Ascending aorta (tissue), 2 donors: ENCODE measurements at regions not wholly inside any gene's neighbourhood (a gene's known extent, or its start where the extent isn't known, plus 50 kb on each side); places are given as distances from the start of the nearest gene placed in this dataset.

Source experiments
- DNase-seq, 2 donors: peaks; one replicate each; pipeline ENCODE4 v3.0.0-alpha.2; 2019; ENCODE audit warnings: low spot score in 2 of 2
- H3K27ac ChIP-seq, 2 donors: fragments of 200-600 bp; sonication (generic); one replicate each; pipeline ENCODE4 v1.5.1; 2016 to 2017; ENCODE audit warnings: mild to moderate bottlenecking in 1 of 2
- H3K27me3 ChIP-seq: fragments of 200-600 bp; sonication (generic); one replicate; pipeline ENCODE4 v1.5.1; 2017
- H3K36me3 ChIP-seq, 2 donors: fragments of 200-600 bp; sonication (generic); one replicate each; pipeline ENCODE4 v1.5.1; 2016
- H3K4me1 ChIP-seq, 2 donors: fragments of 200-600 bp; sonication (generic); one replicate each; pipeline ENCODE4 v1.5.1; 2016 to 2017; ENCODE audit warnings: mild to moderate bottlenecking in 1 of 2
- H3K4me3 ChIP-seq, 2 donors: fragments of 200-600 bp; sonication (generic); one replicate each; pipeline ENCODE4 v1.5.1; 2016 to 2017; ENCODE audit warnings: mild to moderate bottlenecking in 1 of 2
- H3K9me3 ChIP-seq, 2 donors: fragments of 200-600 bp; sonication (generic); one replicate each; pipeline ENCODE4 v1.5.1; 2016
- intact Hi-C: fragments of 100-400 bp; cut with DNase I; formaldehyde crosslinking; loops from one replicate; pipeline ENCODE4 v1.15.1; 2023
- TF ChIP-seq, protein P1 (sequence below), 3 experiments: fragments of 200-600 bp in 2 of 3; fragments of 450-650 bp in 1 of 3; sonication (generic) in 2 of 3; IDR thresholded peaks; one replicate each; pipeline ENCODE4 v1.5.1; 2016 to 2019; ENCODE audit warnings: antibody characterized with exemption in 3 of 3, mild to moderate bottlenecking in 1 of 3, moderate library complexity in 1 of 3

DNA sequence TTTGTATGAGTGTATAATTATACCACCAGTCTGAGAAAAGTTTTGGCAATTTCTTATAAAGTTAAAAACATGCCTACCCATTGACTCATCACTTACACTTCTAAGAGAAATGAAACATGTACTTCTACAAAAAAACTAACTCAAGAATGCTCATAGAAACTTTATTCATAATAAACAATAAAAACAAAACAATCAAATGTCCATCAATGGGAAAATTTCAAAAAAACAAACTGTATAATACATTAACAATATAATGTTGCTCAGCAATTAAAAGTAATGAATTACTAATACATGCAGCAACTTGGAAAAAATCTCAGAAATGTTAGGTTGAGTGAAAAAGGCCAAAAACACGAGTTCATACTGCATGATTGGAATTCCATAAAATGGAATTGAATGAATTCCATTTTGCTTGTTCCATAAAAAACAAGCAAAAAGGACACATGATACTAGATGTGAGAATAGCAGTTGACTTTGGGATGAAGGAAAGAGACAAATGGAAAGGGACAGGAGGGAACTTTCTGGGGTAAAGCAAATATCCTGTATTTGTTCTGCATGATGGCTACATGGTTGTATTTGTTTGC lies 726.6 kb downstream of the RFPL4B start:
- TF ChIP-seq, protein P1, sequence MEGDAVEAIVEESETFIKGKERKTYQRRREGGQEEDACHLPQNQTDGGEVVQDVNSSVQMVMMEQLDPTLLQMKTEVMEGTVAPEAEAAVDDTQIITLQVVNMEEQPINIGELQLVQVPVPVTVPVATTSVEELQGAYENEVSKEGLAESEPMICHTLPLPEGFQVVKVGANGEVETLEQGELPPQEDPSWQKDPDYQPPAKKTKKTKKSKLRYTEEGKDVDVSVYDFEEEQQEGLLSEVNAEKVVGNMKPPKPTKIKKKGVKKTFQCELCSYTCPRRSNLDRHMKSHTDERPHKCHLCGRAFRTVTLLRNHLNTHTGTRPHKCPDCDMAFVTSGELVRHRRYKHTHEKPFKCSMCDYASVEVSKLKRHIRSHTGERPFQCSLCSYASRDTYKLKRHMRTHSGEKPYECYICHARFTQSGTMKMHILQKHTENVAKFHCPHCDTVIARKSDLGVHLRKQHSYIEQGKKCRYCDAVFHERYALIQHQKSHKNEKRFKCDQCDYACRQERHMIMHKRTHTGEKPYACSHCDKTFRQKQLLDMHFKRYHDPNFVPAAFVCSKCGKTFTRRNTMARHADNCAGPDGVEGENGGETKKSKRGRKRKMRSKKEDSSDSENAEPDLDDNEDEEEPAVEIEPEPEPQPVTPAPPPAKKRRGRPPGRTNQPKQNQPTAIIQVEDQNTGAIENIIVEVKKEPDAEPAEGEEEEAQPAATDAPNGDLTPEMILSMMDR (IDR thresholded peaks at IDR 0.05): no peak
- no peak for DNase-seq
- no peaks in the 10 kb centered on the region for H3K9me3 ChIP-seq
- H3K36me3 ChIP-seq: no peaks in the 10 kb centered on the region
- no peaks in the 10 kb centered on the region for H3K4me1 ChIP-seq
- H3K27ac ChIP-seq: no peak overlapping the region
- H3K27me3 ChIP-seq: no peaks in the 10 kb centered on the region
- no peak overlapping the region for H3K4me3 ChIP-seq
- intact Hi-C loops: no loop called here

DNA sequence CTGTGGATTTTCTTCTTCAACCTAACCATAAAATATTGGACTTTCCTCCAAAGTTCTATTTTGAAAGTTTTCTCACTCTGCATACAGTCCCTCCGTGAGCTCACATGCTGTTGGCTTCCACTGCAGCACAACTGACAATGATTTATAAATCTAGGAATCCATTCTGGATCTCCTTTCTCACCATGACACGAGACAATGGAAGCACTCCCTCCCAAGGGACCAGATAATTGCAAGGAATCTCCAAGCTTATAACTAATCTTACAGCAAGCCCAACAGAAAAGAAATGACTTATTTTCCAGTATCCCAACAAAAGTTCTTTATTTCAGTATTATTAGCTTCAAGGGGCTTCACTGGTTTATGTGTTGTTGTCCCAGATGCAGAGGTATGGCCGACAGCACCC lies 729.0 kb downstream of the RFPL4B start:
- H3K4me1 ChIP-seq: no peaks in the 10 kb centered on the region
- TF ChIP-seq, protein P1 (IDR thresholded peaks at IDR 0.05): no peak
- H3K4me3 ChIP-seq: no peak overlapping the region
- no peaks in the 10 kb centered on the region for H3K9me3 ChIP-seq
- intact Hi-C loops: no loop called here
- H3K27me3 ChIP-seq: no peaks in the 10 kb centered on the region
- no peak for DNase-seq
- H3K36me3 ChIP-seq: no peaks in the 10 kb centered on the region
- no peak overlapping the region for H3K27ac ChIP-seq

DNA sequence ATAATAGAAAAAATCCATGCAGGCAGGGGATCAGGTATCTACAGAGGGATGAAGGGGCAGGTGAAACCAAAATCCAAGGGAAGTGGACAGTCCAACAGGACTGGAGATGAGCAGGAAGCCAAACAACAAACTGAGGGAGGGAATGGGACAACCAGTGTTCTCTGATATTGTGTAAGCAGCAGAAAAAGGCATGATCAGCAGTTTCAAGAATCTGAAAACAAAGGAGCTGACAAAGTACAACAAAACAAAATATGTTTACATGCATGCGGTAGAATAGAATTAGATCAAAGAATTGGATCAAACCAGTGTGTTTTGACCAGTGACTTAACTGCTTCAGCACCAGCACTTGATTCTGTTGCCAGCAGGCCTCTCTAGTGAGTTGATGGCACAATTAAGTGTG lies 729.7 kb downstream of the RFPL4B start:
- Histone ChIP-seq H3K4me1 (no peaks in the 10 kb centered on the region), H3K4me3 (no peak overlapping the region), H3K27me3 (no peaks in the 10 kb centered on the region), H3K9me3 (no peaks in the 10 kb centered on the region), H3K27ac (no peak overlapping the region), H3K36me3 (no peaks in the 10 kb centered on the region)
- TF ChIP-seq, protein P1 (IDR thresholded peaks at IDR 0.05): no peak
- intact Hi-C loops: no loop called here
- no peak for DNase-seq

DNA sequence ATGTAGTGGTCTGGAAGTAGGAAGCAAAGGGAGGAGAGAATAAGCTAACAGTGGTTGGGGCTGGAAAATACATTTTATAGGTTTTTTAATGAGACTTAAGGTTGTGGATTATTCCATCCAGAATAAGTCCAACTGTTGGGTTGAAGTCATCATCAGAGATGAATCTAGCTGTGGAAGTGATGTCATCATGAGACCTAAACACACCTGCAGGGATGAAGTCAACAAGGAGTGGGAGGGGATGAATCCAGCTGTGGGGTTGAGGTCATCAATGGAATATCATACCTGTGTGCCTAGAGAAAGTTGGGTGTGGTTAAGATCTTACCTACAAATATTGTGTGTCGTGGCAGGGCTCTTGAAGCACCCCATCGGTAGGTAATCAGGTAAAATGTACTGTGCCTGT lies 730.7 kb downstream of the RFPL4B start:
- Histone ChIP-seq H3K27ac (no peak overlapping the region), H3K4me3 (no peak overlapping the region), H3K4me1 (no peaks in the 10 kb centered on the region), H3K36me3 (no peaks in the 10 kb centered on the region), H3K9me3 (no peaks in the 10 kb centered on the region), H3K27me3 (no peaks in the 10 kb centered on the region)
- intact Hi-C loops: no loop called here
- no peak for DNase-seq
- TF ChIP-seq, protein P1 (IDR thresholded peaks at IDR 0.05): no peak

DNA sequence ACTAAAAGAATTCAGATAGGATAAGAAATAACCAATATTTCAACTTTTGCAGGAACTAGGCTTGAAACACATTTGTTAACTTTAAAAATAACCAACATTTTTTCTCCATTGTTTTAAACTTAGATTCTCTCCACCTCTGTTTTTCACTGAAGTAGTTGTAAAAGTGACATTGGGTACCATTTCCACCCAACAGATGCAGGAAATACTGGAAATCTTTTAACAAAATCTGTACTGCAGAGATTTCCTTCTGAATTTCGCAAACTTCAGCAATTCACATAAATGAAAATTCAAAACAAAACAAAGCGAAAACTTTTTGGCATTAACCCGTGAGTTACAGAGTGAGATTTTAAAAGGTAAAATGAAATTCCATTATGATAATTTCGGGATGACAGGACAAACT lies 731.7 kb downstream of the RFPL4B start:
- H3K36me3 ChIP-seq: no peaks in the 10 kb centered on the region
- intact Hi-C loops: no loop called here

More for the DNA sequence above, 731.7 kb downstream of the RFPL4B start:
- DNase-seq: no peak
- H3K27me3 ChIP-seq: no peaks in the 10 kb centered on the region
- no peak overlapping the region for H3K27ac ChIP-seq
- H3K9me3 ChIP-seq: no peaks in the 10 kb centered on the region
- TF ChIP-seq, protein P1 (IDR thresholded peaks at IDR 0.05): no peak
- no peak overlapping the region for H3K4me3 ChIP-seq
- no peaks in the 10 kb centered on the region for H3K4me1 ChIP-seq
